ENCODE measurements at regions not wholly inside any gene's neighbourhood (a gene's known extent, or its start where the extent isn't known, plus 50 kb on each side); places are given as distances from the start of the nearest gene placed in this dataset.
"Not testable (repeated sequence)": the region's sequence is repeated elsewhere in the genome, so short reads cannot be mapped to it uniquely, and the experiment has no call there.

- not testable (repeated sequence) for TF ChIP-seq CTCF, DNMT1 (CRISPR knock-in tag; IDR thresholded peaks at IDR 0.05)
Observed at GRCh38 chr1:101493920-101494319, 257.1 kb downstream of the S1PR1 start.

Data from HepG2 (cell line).